Stimulated activated effector memory CD8-positive, alpha-beta T cell treated with anti-CD3 and anti-CD28 coated beads, Interleukin-12 subunit alpha, Interleukin-12 subunit beta, amount 100 ng/mL, for 72 hours (primary cell): ENCODE measurements at regions not wholly inside any gene's neighbourhood (a gene's known extent, or its start where the extent isn't known, plus 50 kb on each side); places are given as distances from the start of the nearest gene placed in this dataset.

Experiments
- ATAC-seq: fragments of 150-1000 bp; cut with Tn5 transposase; 2 replicates; pipeline ENCODE4 v1.10.0; 2021
- DNase-seq, 2 donors: peaks; one replicate each; pipeline ENCODE4 v3.0.0; 2021 to 2022; ENCODE audit warnings: low spot score in 2 of 2
- H3K27ac Mint-ChIP-seq: one replicate; pipeline ENCODE4 v1.8.0; 2022; ENCODE audit warnings: mild to moderate bottlenecking, mixed read lengths
- H3K36me3 Mint-ChIP-seq: one replicate; pipeline ENCODE4 v1.8.0; 2022; ENCODE audit warnings: mild to moderate bottlenecking, mixed read lengths
- H3K4me1 Mint-ChIP-seq: one replicate; pipeline ENCODE4 v1.8.0; 2022; ENCODE audit warnings: mixed read lengths
- H3K4me3 Mint-ChIP-seq: one replicate; pipeline ENCODE4 v1.8.0; 2022; ENCODE audit warnings: mild to moderate bottlenecking, mixed read lengths
- H3K9me3 Mint-ChIP-seq: one replicate; pipeline ENCODE4 v1.8.0; 2022; ENCODE audit warnings: mixed read lengths

DNA sequence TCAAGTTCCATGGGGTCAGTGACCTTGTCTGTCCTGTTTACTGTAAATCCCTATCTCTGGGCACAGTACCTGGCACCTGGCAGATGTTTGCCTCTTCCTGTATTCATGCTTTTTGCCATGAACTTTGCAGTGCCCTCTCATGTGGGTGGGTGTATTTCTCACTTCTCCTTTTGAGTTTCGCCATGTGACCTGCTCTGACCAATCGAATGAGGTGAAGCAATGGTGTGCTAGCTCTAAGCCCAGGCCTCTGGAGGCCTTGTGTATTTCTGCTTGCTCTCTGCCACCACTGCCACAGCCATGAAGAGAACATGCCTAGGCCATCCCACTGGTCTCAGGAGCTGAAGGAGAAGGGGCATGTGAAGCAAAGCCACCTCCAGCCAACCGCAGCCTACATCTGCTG lies 185.5 kb upstream of the ZC3H12A start:
- Mint-ChIP-seq H3K4me1 (no peaks in the 10 kb centered on the region), H3K36me3 (no peaks in the 10 kb centered on the region), H3K4me3 (no peak overlapping the region), H3K27ac (no peak overlapping the region), H3K9me3 (no peaks in the 10 kb centered on the region)
- no peak for DNase-seq
- peak; percentile 66 for ATAC-seq

DNA sequence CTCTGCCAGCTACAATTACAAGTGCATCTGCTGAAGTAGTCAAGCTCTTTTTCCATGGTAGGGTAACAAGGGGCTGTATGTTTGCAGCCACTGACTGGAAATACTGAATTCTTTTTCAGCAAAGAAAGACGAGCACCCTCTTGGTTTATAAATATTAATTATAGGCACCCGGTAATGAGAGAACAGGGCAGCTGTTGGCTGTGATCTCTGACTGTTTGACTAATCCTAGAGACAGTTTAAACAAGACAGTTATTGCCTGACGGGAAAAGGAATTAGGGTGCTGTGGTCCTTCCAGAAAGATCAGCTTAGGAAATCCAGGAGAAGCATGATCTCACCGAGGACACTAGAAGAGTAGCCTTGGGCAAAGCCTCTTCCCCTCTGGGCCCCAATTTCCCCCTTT lies 183.7 kb upstream of the ZC3H12A start:
- H3K4me1 Mint-ChIP-seq: no peaks in the 10 kb centered on the region

DNA sequence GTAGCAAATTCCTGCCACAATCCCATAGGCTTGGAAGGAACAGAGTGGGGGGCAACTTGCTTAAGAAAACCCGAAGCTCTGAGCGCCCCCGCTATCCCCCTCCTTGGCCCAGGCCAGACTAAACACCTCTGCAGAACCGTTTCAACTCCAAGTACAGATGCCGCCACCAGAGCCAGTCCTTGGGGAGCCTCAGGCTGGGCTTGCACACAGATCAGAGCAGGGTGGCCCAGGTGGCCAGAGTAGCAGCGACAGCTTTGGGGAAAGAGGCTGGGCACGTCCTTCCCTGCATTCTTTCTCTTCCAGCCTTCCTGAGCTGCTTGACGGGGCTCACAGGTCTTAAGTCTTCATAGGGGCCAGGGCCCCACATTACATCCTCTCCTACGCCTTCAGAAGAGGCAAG lies 181.6 kb upstream of the ZC3H12A start:
- no peaks in the 10 kb centered on the region for H3K36me3 Mint-ChIP-seq
- H3K4me1 Mint-ChIP-seq: no peaks in the 10 kb centered on the region
- H3K4me3 Mint-ChIP-seq: no peak overlapping the region
- ATAC-seq (no peak), DNase-seq (no peak)
- H3K9me3 Mint-ChIP-seq: no peaks in the 10 kb centered on the region
- H3K27ac Mint-ChIP-seq: no peak overlapping the region

More for the DNA sequence above, 183.7 kb upstream of the ZC3H12A start:
- DNase-seq: no peak
- H3K4me3 Mint-ChIP-seq: no peak overlapping the region
- H3K27ac Mint-ChIP-seq: no peak overlapping the region
- no peaks in the 10 kb centered on the region for H3K9me3 Mint-ChIP-seq
- no peaks in the 10 kb centered on the region for H3K36me3 Mint-ChIP-seq
- no peak for ATAC-seq

DNA sequence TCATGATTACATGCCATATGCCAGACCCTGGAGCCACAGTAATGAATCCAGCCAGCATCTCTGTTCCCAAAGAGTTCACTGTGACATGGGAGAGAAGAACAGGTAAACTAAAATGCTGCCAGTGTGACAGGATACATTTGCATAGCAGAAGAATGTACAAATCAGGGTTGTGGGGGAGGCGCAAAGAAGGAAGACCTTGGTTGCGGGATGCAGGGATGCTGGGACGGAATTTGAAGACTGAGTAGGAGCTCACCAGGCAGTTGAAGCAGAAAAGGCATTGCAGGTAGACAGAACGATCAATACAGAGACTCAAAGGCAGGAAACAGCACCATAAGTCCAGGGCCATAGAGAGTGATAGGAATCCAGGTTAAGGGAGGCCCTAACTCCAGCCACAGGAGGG lies 180.3 kb upstream of the ZC3H12A start:
- no peak overlapping the region for H3K27ac Mint-ChIP-seq
- DNase-seq (no peak), ATAC-seq (no peak)
- H3K9me3 Mint-ChIP-seq: no peaks in the 10 kb centered on the region
- no peaks in the 10 kb centered on the region for H3K4me1 Mint-ChIP-seq
- H3K36me3 Mint-ChIP-seq: no peaks in the 10 kb centered on the region
- no peak overlapping the region for H3K4me3 Mint-ChIP-seq

DNA sequence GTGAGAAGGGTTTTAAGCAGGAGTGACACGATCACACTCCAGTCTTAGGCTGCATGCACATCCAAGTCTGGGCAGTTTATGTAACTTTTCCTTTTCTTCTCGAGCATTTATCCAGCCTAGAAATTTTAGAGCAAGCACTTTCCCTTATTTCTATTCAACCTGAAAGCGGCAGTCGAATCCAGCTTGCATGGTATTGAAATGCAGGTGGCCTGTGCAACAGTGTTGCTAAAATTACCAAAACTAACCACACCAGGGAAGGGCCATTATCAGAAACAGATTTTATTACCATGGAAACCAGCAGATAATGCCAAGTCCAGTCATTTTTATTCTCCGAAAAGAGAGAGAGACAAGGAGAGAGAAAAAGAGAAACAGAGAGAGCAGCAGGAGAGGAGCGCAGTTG lies 179.9 kb upstream of the ZC3H12A start:
- no peak for ATAC-seq
- H3K27ac Mint-ChIP-seq: no peak overlapping the region
- H3K36me3 Mint-ChIP-seq: no peaks in the 10 kb centered on the region

DNA sequence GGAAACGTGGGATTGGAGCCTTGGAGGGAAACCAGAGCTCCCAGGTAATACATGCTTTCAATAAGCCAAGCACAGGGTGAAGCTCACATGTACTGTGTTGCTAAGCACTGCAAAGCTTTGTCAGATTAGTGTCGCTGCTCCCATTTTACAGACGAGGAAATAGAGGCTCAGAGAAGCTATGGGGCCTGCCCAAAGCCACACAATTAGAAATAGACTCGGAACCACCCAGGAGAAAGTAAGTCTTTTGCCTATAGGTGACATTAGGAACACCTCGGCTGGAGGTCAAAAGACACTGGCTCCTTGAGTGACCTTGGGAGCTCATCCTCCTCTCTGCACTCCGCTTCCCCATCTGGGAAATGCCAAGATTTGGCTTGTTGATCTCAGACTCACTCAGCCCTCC lies 175.6 kb upstream of the ZC3H12A start:
- no peak overlapping the region for H3K4me3 Mint-ChIP-seq
- DNase-seq (no peak), ATAC-seq (no peak)
- no peak overlapping the region for H3K27ac Mint-ChIP-seq
- no peaks in the 10 kb centered on the region for H3K9me3 Mint-ChIP-seq
- H3K4me1 Mint-ChIP-seq: no peaks in the 10 kb centered on the region
- no peaks in the 10 kb centered on the region for H3K36me3 Mint-ChIP-seq

More for the DNA sequence above, 179.9 kb upstream of the ZC3H12A start:
- H3K4me1 Mint-ChIP-seq: no peaks in the 10 kb centered on the region
- H3K9me3 Mint-ChIP-seq: no peaks in the 10 kb centered on the region
- DNase-seq: no peak
- H3K4me3 Mint-ChIP-seq: no peak overlapping the region

DNA sequence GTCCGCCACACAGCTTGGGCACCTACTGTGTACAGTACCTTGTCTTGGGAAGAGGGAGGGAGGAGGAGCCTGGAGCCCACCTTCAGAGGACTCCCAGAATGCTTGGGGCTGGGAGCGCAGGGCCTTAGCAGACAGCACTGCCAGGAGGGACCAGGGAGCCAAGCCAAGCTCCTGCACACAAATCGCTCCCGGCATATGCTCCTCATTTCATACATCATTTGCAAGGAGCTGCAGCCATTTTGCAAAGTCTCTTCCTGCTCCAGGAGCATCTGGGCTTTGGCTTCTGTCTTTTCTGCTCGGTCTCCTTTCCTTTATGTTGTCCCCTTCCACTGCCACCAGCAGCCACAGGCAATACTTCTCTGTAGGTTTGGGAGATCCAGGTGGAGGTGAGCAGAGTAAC lies 175.2 kb upstream of the ZC3H12A start:
- no peak overlapping the region for H3K4me3 Mint-ChIP-seq

DNA sequence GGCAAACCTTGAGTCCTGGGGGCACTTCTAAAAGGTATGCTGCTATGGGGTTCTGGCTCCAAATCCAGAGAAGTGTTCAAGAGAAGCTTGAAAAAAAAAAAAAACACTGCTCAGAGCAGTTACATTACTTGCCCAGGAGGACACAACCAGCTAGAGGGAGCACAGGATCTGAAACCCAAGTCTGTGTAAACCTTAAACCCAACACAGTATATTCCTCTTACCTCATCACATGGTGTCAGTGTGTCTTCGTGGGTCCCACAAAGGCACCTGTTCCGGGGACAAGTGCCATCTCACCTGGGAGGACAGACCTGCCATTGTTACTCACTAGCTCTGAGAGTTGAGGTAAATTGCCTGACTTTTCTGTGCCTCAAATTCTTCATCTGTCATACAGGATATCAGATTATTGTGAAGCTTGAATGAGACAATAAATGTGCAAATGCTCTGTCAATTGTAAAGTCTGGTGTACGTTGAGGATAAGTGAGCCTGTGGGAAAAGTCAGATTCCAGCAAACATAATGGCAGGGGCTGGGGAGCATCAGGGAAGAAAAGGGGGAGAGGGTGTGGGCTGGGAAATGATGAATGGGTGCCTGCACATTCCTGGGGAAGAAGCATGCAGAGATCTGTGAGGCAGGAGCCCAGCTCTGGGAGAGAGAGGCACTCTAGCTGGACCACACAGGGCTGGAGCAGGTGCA lies 170.4 kb upstream of the ZC3H12A start:
- Mint-ChIP-seq H3K36me3 (no peaks in the 10 kb centered on the region), H3K27ac (no peak overlapping the region), H3K9me3 (no peaks in the 10 kb centered on the region), H3K4me3 (no peak overlapping the region), H3K4me1 (no peaks in the 10 kb centered on the region)
- ATAC-seq (peak; percentile 24), DNase-seq (no peak)

More for the DNA sequence above, 175.2 kb upstream of the ZC3H12A start:
- DNase-seq (no peak), ATAC-seq (no peak)
- Mint-ChIP-seq H3K4me1 (no peaks in the 10 kb centered on the region), H3K27ac (no peak overlapping the region), H3K36me3 (no peaks in the 10 kb centered on the region), H3K9me3 (no peaks in the 10 kb centered on the region)

DNA sequence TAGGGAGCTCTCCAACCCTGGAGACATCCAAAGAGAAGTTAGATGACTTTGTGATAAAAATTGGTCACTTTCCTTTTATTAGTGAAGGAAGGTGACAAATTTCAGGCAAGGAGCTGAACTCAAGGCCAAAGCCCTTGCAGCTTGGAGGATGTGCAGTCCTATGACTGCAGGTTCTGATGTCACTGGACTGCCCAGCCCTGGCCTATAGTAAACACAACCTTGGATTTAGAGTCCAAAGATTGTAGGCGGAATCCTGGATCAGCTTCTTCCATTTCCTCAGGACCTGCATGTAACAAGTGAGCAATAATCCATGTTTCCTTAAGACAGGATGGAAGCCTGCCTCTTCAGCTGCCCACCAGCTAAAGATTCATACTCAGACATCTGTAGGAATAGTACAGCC lies 169.3 kb upstream of the ZC3H12A start:
- Mint-ChIP-seq H3K9me3 (no peaks in the 10 kb centered on the region), H3K27ac (no peak overlapping the region), H3K4me3 (no peak overlapping the region), H3K4me1 (no peaks in the 10 kb centered on the region), H3K36me3 (no peaks in the 10 kb centered on the region)
- DNase-seq: no peak
- ATAC-seq: no peak

DNA sequence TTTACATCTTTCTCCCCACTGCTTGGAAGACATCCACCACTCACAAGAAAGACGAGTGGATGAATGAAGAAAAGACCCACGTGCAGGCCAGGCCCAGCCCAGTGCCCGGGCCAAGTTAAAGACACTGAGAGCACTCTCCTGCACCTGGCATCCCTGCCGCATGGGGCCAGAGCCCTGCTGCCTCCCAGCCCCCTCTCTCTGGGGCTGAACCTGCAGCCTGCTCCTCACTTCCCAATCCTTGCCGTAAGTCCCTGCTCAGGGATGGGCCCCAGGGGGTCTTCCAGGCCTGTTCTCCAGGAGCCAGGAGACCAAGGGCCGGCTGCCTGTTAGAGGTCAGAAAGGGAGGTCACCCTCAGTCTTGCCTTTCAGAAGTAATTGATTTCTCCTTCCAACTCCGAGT lies 168.5 kb upstream of the ZC3H12A start:
- no peak overlapping the region for H3K27ac Mint-ChIP-seq
- DNase-seq: no peak
- H3K9me3 Mint-ChIP-seq: no peaks in the 10 kb centered on the region
- no peaks in the 10 kb centered on the region for H3K36me3 Mint-ChIP-seq
- H3K4me1 Mint-ChIP-seq: no peaks in the 10 kb centered on the region
- no peak overlapping the region for H3K4me3 Mint-ChIP-seq
- ATAC-seq: no peak

DNA sequence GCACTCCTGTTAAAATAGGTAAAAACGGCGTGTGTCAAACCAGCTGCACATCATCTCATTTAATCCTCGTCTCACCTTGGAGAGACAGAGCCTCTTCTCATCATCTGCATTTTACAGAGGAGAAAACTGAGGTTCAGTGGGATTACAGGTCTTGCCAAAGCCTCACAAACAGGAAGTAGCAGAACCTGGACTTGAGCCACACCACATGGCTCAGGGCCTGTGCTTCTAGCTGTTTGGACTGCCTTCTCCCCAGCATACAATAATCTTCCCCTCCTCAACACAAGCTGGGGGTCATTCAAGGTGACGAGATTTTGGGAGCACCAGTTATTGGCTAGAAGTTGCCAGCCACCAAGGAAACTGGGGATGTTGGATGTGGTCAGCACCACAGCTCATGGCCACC lies 167.9 kb upstream of the ZC3H12A start:
- Mint-ChIP-seq H3K27ac (no peak overlapping the region), H3K36me3 (no peaks in the 10 kb centered on the region), H3K4me1 (no peaks in the 10 kb centered on the region), H3K9me3 (no peaks in the 10 kb centered on the region), H3K4me3 (no peak overlapping the region)
- DNase-seq: no peak
- no peak for ATAC-seq

DNA sequence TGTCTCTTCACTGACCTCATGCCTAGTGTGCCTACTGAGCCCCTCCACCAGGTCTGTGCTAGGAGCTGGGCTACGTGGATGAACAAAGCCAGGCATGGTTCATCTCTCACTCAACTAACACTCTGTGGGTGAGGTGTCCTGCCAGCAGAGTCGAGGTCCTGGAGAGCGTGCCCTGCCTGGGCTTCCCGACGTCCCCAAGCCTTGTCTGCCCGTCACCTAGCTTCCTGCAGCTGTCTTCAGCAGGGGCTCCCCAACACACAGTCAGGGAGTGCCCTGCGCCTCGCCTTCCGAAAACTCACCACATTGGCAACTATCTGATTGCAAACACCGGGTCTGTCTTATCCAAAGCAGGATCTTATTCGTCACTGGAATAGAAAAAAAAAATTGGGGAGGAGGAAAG lies 167.5 kb upstream of the ZC3H12A start:
- no peak for ATAC-seq
- H3K9me3 Mint-ChIP-seq: no peaks in the 10 kb centered on the region
- no peak overlapping the region for H3K4me3 Mint-ChIP-seq
- no peaks in the 10 kb centered on the region for H3K4me1 Mint-ChIP-seq
- DNase-seq: no peak
- H3K36me3 Mint-ChIP-seq: no peaks in the 10 kb centered on the region
- no peak overlapping the region for H3K27ac Mint-ChIP-seq

DNA sequence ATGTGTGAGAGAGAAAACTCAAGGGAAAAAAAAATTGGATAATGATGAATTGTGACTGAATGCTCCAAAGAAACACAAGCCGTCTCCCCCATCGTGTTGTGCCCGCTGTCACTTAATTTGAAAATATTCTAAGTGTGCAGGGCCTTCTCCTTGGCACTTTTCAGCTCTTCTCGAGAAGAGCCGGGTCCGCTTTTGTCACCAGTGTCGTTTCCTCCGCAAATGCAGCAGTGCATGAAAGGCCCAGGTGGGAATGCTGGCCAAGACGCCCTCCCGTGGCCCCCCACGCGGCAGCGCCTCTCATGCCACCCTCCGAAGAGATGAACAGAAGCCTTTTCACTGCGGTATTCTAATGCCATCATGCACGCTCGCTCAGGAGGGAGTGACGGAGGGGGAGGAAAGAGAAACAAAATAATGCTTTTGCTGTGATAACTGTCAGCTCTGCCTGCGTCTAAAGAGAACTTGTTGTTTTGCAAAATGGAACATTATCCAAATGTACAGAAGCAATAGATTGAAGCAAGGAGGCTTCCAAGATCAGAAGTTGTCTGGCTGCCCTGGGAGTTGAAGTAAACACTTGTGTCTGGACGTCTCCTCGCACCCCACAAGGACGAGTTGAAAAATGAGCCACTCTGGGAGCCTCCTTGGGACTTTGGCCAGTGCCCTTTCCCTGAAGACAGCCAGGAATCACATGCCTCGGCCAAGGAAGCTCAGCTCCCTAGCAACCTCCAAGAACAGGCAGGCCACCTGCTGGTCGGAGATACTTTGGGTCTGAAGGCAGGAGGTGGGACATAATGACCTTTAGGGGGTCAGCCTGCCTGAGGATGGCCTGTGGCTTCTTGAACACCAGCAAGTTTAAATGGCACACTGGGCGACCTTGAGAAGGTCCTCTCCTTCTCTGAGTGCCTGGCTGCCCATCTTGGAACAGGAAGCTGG lies 166.1 kb upstream of the ZC3H12A start:
- H3K9me3 Mint-ChIP-seq: no peaks in the 10 kb centered on the region
- no peaks in the 10 kb centered on the region for H3K4me1 Mint-ChIP-seq
- H3K4me3 Mint-ChIP-seq: no peak overlapping the region
- no peak overlapping the region for H3K27ac Mint-ChIP-seq
- ATAC-seq (no peak), DNase-seq (no peak)
- no peaks in the 10 kb centered on the region for H3K36me3 Mint-ChIP-seq

DNA sequence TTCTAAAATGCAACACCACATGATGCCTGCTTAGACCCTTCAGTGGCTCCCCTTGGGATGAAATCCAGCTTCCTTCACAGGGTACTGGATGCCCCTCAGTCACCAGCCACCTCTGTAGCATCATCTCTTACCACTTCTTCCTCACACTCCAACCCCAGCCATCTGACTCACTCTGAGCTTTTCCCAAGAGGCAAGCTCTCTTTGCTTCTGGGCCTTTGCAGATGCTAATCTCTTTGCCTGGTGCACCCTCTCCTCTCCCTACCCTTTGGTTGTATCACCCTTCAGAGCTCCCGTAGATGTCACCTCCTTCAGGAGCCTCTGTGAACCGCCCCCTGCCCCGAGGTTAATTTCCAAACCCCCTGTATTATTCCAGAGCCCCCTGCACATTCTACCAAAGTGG lies 164.8 kb upstream of the ZC3H12A start:
- Mint-ChIP-seq H3K4me3 (no peak overlapping the region), H3K9me3 (no peaks in the 10 kb centered on the region), H3K36me3 (no peaks in the 10 kb centered on the region), H3K27ac (no peak overlapping the region), H3K4me1 (no peaks in the 10 kb centered on the region)
- DNase-seq (no peak), ATAC-seq (no peak)

DNA sequence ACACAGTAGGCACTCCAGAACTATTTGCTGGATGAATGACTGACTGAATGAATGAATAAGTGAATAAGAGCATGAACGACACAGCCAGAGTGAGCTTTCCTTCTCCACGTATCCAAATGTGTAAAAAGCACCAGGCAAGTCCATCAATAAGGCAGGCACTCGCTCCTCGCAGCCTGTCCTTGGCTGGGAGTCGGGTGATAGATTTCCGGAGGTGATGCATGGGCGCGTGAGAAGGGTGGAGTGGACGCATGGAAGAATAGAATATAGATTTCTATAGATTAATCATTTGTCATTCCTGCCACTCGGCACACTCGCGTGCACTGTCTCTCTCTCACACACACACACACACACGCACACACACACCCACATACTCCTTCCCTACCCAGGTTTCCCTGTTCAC lies 164.3 kb upstream of the ZC3H12A start:
- Mint-ChIP-seq H3K4me1 (no peaks in the 10 kb centered on the region), H3K9me3 (no peaks in the 10 kb centered on the region), H3K36me3 (no peaks in the 10 kb centered on the region), H3K4me3 (no peak overlapping the region), H3K27ac (no peak overlapping the region)
- ATAC-seq (no peak), DNase-seq (no peak)

DNA sequence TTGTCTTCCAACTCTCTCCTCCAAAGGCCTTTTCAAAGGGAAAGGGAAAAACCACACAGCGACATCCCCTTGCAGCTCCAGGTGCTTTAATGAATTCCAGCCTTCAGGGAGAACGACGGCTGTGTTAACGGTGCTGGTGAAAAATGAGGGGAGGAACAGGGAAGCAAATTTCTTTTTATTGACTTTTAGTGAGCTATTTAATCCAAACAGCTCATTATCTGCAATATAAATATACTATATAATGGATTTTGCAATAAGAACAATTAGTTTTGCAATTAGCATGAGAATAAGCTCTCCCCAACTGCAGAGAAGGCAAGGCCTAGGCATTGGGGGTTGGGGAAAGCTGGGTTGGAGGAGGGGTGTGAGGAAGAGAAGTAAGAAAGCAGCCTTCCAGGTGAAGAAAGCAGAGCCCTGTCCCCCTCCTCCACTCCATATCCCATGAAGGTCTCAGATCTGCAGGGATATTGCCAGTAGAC lies 159.0 kb upstream of the ZC3H12A start:
- Mint-ChIP-seq H3K4me1 (no peaks in the 10 kb centered on the region), H3K9me3 (no peaks in the 10 kb centered on the region)

More for the DNA sequence above, 159.0 kb upstream of the ZC3H12A start:
- no peak for DNase-seq
- no peak for ATAC-seq
- H3K4me3 Mint-ChIP-seq: no peak overlapping the region
- no peaks in the 10 kb centered on the region for H3K36me3 Mint-ChIP-seq
- H3K27ac Mint-ChIP-seq: no peak overlapping the region
